UCSD-AML1 (cell line): ENCODE measurements at regions not wholly inside any gene's neighbourhood (a gene's known extent, or its start where the extent isn't known, plus 50 kb on each side); places are given as distances from the start of the nearest gene placed in this dataset.

ENCODE experiments used
- DNase-seq: peaks from one replicate; lab custom pipeline; 2025; ENCODE audit not compliant: unreplicated experiment; lab: John Stamatoyannopoulos, UW

- no peak for DNase-seq
Measured at GRCh38 chr1:188462837-188463236, 1634.1 kb downstream of the PLA2G4A start.

GRCh38 chr1:188463919-188464318, 1635.2 kb downstream of the PLA2G4A start:
- no peak for DNase-seq

GRCh38 chr1:188466539-188466938, 1637.8 kb downstream of the PLA2G4A start:
- no peak for DNase-seq

DNA sequence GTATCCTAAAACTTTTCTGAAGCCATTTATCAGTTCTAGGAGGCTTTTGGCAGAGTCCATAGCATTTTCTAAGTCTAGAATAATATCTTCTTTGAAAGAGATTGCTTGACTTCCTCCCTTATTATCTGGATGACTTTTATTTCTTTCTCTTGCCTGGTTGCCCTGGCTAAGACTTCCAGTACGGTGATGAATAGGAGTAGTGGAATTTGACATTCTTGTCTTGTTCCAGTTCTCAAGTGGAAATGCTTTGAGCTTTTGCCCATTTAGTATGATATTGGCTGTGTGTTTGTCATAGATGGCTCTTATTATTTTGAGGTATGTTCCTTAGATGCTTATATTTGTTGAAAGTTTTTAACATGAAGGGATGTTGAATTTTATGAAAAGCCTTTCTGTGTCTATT, 1647.9 kb downstream of the PLA2G4A start:
- DNase-seq: no peak

- no peak for DNase-seq
Measured at GRCh38 chr1:188489336-188490112, 1660.8 kb downstream of the PLA2G4A start.

GRCh38 chr1:188496506-188496905, 1667.8 kb downstream of the PLA2G4A start:
- no peak for DNase-seq

DNA sequence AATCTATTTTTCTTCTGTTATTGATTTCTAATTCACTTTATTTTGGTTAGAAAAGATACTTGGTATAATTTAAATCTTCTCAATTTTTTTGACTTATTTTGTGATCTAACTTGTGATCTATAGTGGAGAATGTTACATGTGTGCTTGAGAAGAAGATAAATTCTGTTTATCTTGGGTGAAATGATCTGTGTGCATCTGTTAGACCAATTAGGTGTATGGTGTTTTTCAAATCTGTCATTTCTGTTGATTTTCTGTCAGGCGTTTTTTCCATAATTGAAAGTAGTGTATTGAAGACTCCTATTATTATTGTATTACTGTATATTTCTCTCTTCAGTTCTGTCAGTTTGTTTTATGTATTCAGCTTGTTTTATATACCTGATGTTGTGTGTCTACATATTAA, 1668.3 kb downstream of the PLA2G4A start:
- DNase-seq: no peak

DNA sequence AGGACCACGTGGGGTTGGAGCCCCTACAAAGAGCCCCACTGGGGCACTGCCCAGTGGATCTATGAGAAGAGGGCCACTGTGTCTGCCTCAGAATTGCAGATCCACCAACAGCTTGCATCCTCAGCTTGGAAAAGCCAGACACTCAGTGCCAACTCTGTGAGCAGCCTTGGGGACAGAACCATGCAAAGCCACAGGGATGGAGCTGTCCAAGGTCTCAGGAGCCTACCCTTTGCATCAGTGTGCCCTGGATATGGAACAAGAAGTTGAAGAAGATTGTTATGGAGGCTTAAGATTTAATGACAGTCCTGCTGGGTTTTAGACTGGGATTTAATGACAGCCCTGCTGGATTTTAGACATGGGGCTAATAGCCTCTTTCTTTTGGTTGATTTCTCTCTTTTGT, 1670.9 kb downstream of the PLA2G4A start:
- DNase-seq: peak; percentile 5

DNA sequence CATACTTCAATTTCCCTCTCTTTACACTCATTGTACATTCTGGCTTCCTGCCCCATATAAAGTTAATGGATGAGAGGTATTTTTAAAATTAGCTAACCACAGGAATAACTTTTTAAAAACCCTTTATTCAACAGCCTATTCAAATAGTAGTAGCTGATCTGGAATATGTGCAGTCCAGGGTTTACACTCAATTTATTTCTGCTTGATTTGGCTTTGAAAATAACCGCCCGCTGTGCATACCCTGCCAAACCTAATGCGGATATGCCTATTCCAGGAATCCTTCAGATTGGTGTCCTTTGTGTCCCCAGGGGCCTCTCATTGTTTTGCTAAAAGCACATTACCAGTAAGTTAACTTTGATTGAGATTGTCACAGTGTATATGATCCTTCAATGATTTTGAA, 1686.2 kb downstream of the PLA2G4A start:
- DNase-seq: no peak

GRCh38 chr1:188517139-188517538, 1688.4 kb downstream of the PLA2G4A start:
- DNase-seq: no peak

DNA sequence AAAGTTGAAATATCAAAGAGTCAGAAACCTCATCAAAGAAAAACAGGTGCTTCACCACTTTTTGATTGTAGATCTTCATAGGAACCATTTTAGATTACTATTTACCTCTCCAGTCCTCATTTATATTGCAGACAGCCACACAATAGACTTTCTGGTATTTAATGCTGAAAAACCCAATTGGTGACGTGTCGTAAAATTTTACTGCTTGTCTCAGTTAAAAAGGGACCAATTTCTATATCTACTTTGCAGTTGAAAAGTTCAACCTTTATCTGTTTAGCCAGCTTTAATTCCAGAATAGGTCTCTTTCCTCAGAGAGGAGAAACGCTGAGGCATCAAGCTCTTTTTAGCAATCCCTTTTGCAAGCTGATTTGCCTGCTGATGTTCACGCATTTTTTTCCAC, 1722.4 kb downstream of the PLA2G4A start:
- no peak for DNase-seq

DNA sequence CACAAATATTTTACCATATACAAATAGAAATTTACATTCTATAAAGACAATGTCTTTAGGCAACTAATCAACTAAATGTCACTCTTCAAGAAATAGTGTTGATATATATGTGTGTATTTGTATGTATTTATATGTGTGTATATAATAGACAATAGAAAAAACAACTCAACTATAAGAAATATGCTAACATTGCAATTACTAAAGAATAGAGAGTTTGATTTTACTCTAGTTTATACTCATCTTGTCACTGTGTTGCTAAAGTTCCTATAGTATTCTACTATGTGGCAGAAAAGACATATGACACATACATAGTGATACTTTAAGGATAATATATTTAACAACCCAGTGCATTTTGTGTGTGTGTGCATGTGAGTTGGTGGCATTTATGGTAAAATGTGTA, 1728.3 kb downstream of the PLA2G4A start:
- no peak for DNase-seq

GRCh38 chr1:188582911-188583532, 1754.3 kb downstream of the PLA2G4A start:
- DNase-seq: no peak

DNA sequence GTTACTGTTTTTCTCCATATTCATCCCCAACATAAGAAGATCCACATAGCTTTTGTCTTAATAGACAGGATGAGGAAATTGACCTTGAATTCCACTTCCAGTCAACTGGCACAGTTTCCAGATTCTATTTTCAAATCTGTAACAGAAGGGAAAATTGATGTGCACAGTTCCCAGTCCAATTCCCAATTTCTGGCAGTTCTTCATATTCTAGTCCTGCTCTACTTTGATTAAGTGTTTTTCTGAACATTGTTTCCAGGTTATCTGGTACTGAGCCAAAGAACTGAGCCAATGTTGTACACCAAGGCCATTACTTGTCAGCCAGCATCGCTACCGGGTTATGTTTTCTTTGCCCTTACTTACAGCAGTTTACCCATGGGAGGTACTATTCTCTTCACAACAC, 1755.4 kb downstream of the PLA2G4A start:
- no peak for DNase-seq

- DNase-seq: no peak
Measured at GRCh38 chr1:188590641-188591040, 1761.9 kb downstream of the PLA2G4A start.

DNA sequence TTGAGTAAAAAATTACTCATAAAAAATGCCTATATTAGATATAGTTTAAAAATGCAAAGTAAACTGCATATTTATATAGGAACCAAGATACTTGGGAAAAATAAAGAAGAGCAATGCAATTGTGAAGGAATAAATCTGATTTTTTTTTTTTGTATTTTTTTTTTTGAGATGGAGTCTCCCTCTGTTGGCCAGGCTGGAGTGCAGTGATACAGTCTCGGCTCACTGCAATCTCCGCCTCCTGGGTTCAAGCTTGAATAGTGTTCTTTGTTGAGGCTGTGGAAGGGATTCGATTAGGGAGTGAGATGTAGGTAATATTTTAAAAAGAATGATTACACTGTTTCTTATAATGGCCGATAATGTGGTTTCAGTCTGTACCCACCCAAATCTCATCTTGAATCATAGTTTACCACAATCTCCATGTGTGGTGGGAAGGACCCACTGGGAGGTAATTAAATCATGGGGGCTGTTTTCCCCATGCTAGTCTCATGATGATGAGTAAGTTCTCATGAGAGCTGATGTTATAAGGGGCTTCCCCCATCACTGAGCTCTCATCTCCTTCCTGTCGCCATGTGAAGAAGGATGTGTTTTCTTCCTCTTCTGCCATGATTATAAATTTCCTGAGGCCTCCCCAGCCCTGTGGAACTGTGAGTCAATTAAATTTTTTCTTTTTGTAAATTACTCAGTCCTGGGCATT, 1765.9 kb downstream of the PLA2G4A start:
- DNase-seq: no peak

DNA sequence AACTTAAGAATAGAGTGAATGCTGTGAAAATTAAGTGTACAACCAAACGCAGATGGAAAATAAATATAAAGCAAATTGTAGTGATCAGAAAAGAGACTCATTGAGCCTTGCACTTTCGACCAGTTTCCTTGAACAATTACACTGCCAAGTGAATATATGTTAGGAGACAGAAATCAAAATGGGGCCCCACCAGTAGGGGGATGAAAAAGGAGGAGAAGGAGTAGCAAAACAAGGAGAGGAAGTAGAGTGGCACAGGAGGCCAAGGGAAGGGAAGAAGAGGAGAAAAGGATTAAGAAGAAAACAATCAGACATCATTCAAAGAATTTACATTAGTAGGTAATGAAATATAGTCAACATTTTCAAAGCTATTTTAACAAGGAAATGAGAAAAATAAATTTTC, 1770.6 kb downstream of the PLA2G4A start:
- no peak for DNase-seq

GRCh38 chr1:188611432-188611831, 1782.7 kb downstream of the PLA2G4A start:
- peak; percentile 2 for DNase-seq

- DNase-seq: no peak
Measured at GRCh38 chr1:188615321-188615720, 1786.6 kb downstream of the PLA2G4A start.

DNA sequence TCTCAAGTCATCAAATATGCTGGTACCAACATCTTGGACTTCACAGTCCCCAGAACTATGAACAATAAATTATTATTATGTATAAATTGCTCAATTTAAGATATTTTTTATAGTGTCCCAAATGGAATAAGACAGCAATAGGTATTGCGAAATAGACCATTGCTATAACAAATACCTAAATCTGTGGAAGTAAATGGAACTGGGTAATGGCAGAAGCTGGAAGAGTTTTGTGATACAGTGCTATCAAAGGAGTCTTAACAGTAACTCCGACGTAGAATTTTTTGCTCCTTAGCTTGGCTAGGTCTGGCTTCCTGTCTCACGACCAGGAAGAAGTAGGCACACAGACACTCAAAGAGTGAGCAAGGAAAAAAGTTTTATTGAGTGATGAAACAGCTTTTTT, 1791.5 kb downstream of the PLA2G4A start:
- DNase-seq: no peak

DNA sequence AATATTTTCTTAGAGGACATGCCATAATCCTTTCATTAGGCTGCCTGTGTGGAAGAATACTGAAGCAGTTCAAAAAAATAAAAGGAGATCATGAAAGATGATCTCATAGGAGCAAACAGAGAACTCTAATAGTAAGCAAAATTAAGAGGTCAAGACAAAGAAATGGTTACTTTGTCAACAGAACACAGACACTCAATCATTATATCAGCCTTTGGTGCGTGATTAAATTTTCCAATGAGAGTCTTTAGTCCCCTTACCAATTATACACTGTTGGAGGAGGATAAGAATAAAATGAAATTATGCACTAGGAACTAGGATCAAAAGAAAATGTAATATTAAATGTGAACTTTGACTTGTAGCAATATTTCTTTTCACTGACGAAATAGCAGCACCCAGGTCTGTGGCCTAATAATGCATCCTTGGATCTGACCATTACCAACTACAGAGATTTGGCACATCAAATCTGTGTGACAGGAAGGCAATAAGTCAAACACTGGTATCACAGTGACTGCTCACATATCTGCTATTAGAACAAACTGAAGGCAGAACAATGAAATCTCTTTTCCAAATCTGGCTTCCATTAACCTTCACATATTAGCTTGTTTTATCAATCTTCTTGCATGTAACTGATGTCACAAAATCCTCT, 1812.9 kb downstream of the PLA2G4A start:
- no peak for DNase-seq

DNA sequence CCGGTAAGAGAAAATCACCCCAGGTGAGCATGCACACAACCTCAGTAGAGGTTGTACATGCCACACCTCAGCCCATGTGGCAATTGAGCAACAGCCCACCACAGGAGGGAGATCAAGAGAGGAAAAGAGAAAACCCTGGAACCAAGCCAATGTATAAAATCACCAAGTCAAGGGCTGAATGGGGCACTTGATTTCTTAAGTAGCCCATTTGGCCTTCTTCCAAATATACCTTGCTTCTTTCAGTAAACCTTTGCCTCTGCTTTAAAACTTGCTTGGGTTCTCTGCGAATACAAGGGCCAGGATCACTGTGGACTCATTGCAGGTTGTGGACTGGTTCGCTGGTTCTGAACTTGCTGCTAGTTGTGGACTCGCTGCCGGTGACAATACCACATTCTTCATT, 1814.0 kb downstream of the PLA2G4A start:
- DNase-seq: no peak
